Stimulated activated naive CD8-positive, alpha-beta T cell treated with anti-CD3 and anti-CD28 coated beads, Interleukin-15, Interleukin-2, amounts not matched to agents 100 ng/mL and 50 ng/mL, for 24 hours (primary cell): ENCODE measurements at regions not wholly inside any gene's neighbourhood (a gene's known extent, or its start where the extent isn't known, plus 50 kb on each side); places are given as distances from the start of the nearest gene placed in this dataset.

Source experiments
- H3K27ac Mint-ChIP-seq: one replicate; pipeline ENCODE4 v1.8.0; 2021; ENCODE audit warnings: mild to moderate bottlenecking, mixed read lengths
- H3K27me3 Mint-ChIP-seq: one replicate; pipeline ENCODE4 v1.8.0; 2021; ENCODE audit warnings: mixed read lengths
- H3K36me3 Mint-ChIP-seq: one replicate; pipeline ENCODE4 v1.8.0; 2021; ENCODE audit warnings: low read depth, mixed read lengths
- H3K4me1 Mint-ChIP-seq: one replicate; pipeline ENCODE4 v1.8.0; 2021; ENCODE audit warnings: low read depth, mixed read lengths
- H3K4me3 Mint-ChIP-seq: one replicate; pipeline ENCODE4 v1.8.0; 2021; ENCODE audit warnings: mild to moderate bottlenecking, mixed read lengths
- H3K9me3 Mint-ChIP-seq: one replicate; pipeline ENCODE4 v1.8.0; 2021; ENCODE audit warnings: mixed read lengths

DNA sequence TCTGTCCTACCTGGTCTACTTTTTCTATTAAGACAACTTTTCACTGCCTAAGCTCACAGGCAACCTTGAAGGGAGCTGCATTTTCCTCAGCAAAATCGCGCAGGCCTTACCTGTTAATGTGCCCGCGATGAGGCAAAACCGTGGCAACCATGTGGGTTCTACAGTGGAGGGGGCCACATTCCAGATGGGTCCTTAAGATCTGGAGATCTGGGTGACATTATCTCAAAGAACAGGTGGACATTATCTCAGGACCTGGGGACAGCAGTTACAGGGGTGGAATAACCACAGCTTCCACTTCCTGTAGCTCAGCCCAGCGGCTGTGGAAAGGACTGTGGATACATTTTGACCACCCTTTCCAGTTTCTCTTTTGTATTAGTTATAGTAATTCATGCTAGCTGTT, 112.8 kb upstream of the PTCH1 start:
- peaks cover 11% of the 10 kb centered on the region for H3K27me3 Mint-ChIP-seq
- peaks cover 4% of the 10 kb centered on the region for H3K36me3 Mint-ChIP-seq
- H3K27ac Mint-ChIP-seq, result no peak overlapping the region
- peaks cover 14% of the 10 kb centered on the region for H3K4me1 Mint-ChIP-seq
- no peak overlapping the region for H3K4me3 Mint-ChIP-seq
- peaks cover 4% of the 10 kb centered on the region for H3K9me3 Mint-ChIP-seq

- H3K9me3 Mint-ChIP-seq, result peaks cover 4% of the 10 kb centered on the region
- H3K4me3 Mint-ChIP-seq, result no peak overlapping the region
- peaks cover 4% of the 10 kb centered on the region for H3K36me3 Mint-ChIP-seq
- H3K27me3 Mint-ChIP-seq, result peaks cover 14% of the 10 kb centered on the region
- H3K4me1 Mint-ChIP-seq, result peaks cover 20% of the 10 kb centered on the region
- no peak overlapping the region for H3K27ac Mint-ChIP-seq
These were observed 111.0 kb upstream of the PTCH1 start for GRCh38 chr9:95627802-95628201.

- peaks cover 14% of the 10 kb centered on the region for H3K27me3 Mint-ChIP-seq
- H3K4me3 Mint-ChIP-seq, result no peak overlapping the region
- H3K4me1 Mint-ChIP-seq, result peaks cover 20% of the 10 kb centered on the region
- H3K27ac Mint-ChIP-seq, result no peak overlapping the region
- H3K36me3 Mint-ChIP-seq, result peaks cover 4% of the 10 kb centered on the region
- peaks cover 4% of the 10 kb centered on the region for H3K9me3 Mint-ChIP-seq
These were observed 110.3 kb upstream of the PTCH1 start for GRCh38 chr9:95626885-95627558.

- no peak overlapping the region for H3K4me3 Mint-ChIP-seq
- peaks cover 20% of the 10 kb centered on the region for H3K4me1 Mint-ChIP-seq
- H3K36me3 Mint-ChIP-seq, result peaks cover 4% of the 10 kb centered on the region
- H3K27me3 Mint-ChIP-seq, result peaks cover 14% of the 10 kb centered on the region
- H3K9me3 Mint-ChIP-seq, result peaks cover 4% of the 10 kb centered on the region
- H3K27ac Mint-ChIP-seq, result no peak overlapping the region
These were observed 109.6 kb upstream of the PTCH1 start for GRCh38 chr9:95626341-95626740.

DNA sequence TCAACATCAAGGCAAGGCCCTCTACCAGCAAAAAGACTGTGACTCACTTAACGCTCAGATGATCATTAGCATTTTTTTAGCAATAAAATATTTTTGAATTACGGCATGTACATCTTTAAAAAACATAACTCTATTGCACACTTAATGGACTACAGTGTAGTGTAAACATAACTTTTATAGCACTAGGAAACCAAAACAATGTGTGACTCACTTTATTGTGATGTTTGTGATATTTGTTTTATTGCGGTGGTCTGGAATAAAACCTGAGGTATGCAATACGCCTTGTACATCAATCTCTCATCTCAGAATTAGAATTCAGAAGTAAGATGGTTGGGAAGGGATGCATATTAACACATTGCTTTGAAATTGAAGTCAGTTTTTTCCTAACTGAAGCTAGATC, 106.9 kb upstream of the PTCH1 start:
- Mint-ChIP-seq H3K27ac (no peak overlapping the region), H3K27me3 (peaks cover 14% of the 10 kb centered on the region), H3K4me1 (peaks cover 20% of the 10 kb centered on the region), H3K9me3 (peaks cover 4% of the 10 kb centered on the region), H3K36me3 (peaks cover 4% of the 10 kb centered on the region), H3K4me3 (no peak overlapping the region)

DNA sequence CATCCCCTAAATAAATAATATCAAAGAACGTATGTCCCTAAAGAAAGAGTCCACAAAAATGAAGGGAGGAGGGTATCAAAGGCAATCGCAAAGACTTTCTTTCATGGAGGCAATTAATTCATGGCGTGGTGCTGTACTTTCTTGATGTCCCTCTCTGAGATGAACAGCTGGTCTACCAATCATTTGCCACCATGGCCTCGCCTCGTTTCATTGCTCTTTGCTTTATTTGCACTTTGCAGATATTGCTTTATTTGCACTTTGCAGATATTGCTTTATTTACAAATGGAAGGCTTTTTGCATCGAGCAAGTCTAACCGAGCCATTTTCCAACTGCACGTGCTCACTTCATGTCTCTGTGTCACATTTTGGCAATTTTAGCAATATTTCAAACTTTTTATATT, 104.0 kb upstream of the PTCH1 start:
- H3K36me3 Mint-ChIP-seq, result no peaks in the 10 kb centered on the region
- H3K4me1 Mint-ChIP-seq, result peaks cover 6% of the 10 kb centered on the region
- H3K4me3 Mint-ChIP-seq, result no peak overlapping the region
- H3K27ac Mint-ChIP-seq, result no peak overlapping the region
- no peaks in the 10 kb centered on the region for H3K9me3 Mint-ChIP-seq
- H3K27me3 Mint-ChIP-seq, result peaks cover 4% of the 10 kb centered on the region

DNA sequence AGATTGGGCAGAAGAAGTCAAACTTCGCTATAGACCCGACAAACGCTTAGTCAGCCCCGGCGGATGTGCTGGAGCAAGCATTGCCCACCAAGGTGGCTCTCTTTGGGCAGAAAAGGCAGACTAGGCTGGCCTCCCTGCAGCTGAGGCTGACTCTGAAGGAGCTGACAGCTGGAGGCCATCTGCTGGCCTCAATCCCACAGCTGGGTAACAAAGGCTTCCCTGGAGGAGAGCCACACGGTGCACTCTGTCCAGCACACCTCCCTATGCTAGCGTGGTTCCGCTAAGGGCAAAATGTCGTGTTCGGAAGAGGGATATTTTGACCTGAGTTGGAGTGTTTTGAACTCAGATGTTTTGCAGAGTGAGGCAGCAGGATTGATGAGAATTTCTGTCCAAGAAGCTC, 103.5 kb upstream of the PTCH1 start:
- peaks cover 4% of the 10 kb centered on the region for H3K27me3 Mint-ChIP-seq
- no peaks in the 10 kb centered on the region for H3K36me3 Mint-ChIP-seq
- H3K4me3 Mint-ChIP-seq, result no peak overlapping the region

DNA sequence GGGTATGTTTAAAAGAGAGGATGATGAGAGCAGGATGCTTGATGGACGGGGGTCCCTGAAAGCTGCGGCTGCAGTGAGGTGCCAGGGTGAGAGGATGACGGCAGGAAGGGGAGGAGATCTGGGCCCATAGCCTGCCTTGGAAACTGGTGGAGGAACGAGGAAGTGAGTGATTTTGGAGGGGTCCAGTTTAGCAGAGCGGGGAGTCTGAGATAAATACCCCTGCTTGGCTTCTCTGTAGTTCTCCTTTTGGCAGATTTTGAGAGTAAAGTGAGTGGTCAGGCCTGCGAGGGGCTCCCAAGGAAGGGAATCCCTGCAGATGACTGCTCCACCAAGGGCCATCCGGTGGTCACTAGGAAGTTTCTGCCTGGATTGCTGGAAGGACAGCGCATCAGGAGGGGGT, 98.5 kb upstream of the PTCH1 start:
- no peaks in the 10 kb centered on the region for H3K9me3 Mint-ChIP-seq
- peaks cover 4% of the 10 kb centered on the region for H3K36me3 Mint-ChIP-seq
- no peak overlapping the region for H3K4me3 Mint-ChIP-seq
- H3K27me3 Mint-ChIP-seq, result peaks cover 3% of the 10 kb centered on the region
- no peaks in the 10 kb centered on the region for H3K4me1 Mint-ChIP-seq
- H3K27ac Mint-ChIP-seq, result no peak overlapping the region

More for the DNA sequence above, 103.5 kb upstream of the PTCH1 start:
- Mint-ChIP-seq H3K9me3 (no peaks in the 10 kb centered on the region), H3K4me1 (peaks cover 6% of the 10 kb centered on the region), H3K27ac (no peak overlapping the region)

GRCh38 chr9:95613670-95614069, 96.9 kb upstream of the PTCH1 start:
- H3K4me3 Mint-ChIP-seq, result no peak overlapping the region

GRCh38 chr9:95611354-95611753, 94.6 kb upstream of the PTCH1 start:
- Mint-ChIP-seq H3K9me3 (no peaks in the 10 kb centered on the region), H3K4me1 (no peaks in the 10 kb centered on the region), H3K4me3 (no peak overlapping the region), H3K27me3 (peaks cover 3% of the 10 kb centered on the region), H3K27ac (no peak overlapping the region), H3K36me3 (peaks cover 4% of the 10 kb centered on the region)

More at GRCh38 chr9:95613670-95614069, 96.9 kb upstream of the PTCH1 start:
- H3K9me3 Mint-ChIP-seq, result no peaks in the 10 kb centered on the region
- no peaks in the 10 kb centered on the region for H3K4me1 Mint-ChIP-seq
- peaks cover 4% of the 10 kb centered on the region for H3K36me3 Mint-ChIP-seq
- peaks cover 3% of the 10 kb centered on the region for H3K27me3 Mint-ChIP-seq
- H3K27ac Mint-ChIP-seq, result no peak overlapping the region

- no peak overlapping the region for H3K4me3 Mint-ChIP-seq
- no peaks in the 10 kb centered on the region for H3K9me3 Mint-ChIP-seq
- H3K27me3 Mint-ChIP-seq, result peaks cover 3% of the 10 kb centered on the region
- H3K4me1 Mint-ChIP-seq, result no peaks in the 10 kb centered on the region
- H3K36me3 Mint-ChIP-seq, result peaks cover 4% of the 10 kb centered on the region
- no peak overlapping the region for H3K27ac Mint-ChIP-seq
These were observed 93.4 kb upstream of the PTCH1 start for GRCh38 chr9:95610006-95610785.

DNA sequence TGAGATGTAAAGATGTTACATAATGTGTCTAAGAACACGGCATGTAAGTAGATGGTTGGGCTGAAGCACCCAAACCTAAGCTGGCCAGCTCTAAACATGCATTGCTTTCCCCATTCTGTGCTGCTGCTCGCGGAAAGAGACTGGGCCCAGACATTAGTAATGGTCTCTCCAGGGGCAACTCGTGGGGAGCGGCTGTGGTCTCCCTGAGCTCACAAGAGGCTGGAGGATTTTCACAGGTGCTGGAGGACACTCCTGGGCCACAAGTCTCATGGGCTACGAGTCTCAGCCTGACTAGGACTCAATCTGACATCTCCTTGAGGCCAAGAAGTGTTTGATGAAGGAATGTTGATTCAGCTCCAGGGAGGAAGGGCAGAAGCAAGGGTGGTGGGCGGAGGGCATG, 92.7 kb upstream of the PTCH1 start:
- H3K4me1 Mint-ChIP-seq, result no peaks in the 10 kb centered on the region
- H3K27me3 Mint-ChIP-seq, result peaks cover 3% of the 10 kb centered on the region
- H3K27ac Mint-ChIP-seq, result no peak overlapping the region
- H3K9me3 Mint-ChIP-seq, result no peaks in the 10 kb centered on the region
- no peak overlapping the region for H3K4me3 Mint-ChIP-seq
- H3K36me3 Mint-ChIP-seq, result peaks cover 4% of the 10 kb centered on the region

- Mint-ChIP-seq H3K27me3 (peaks cover 2% of the 10 kb centered on the region), H3K4me1 (no peaks in the 10 kb centered on the region), H3K27ac (no peak overlapping the region), H3K36me3 (peaks cover 2% of the 10 kb centered on the region), H3K4me3 (no peak overlapping the region), H3K9me3 (no peaks in the 10 kb centered on the region)
These were observed 91.6 kb upstream of the PTCH1 start for GRCh38 chr9:95608341-95608740.

GRCh38 chr9:95607507-95607906, 90.7 kb upstream of the PTCH1 start:
- no peaks in the 10 kb centered on the region for H3K27me3 Mint-ChIP-seq

DNA sequence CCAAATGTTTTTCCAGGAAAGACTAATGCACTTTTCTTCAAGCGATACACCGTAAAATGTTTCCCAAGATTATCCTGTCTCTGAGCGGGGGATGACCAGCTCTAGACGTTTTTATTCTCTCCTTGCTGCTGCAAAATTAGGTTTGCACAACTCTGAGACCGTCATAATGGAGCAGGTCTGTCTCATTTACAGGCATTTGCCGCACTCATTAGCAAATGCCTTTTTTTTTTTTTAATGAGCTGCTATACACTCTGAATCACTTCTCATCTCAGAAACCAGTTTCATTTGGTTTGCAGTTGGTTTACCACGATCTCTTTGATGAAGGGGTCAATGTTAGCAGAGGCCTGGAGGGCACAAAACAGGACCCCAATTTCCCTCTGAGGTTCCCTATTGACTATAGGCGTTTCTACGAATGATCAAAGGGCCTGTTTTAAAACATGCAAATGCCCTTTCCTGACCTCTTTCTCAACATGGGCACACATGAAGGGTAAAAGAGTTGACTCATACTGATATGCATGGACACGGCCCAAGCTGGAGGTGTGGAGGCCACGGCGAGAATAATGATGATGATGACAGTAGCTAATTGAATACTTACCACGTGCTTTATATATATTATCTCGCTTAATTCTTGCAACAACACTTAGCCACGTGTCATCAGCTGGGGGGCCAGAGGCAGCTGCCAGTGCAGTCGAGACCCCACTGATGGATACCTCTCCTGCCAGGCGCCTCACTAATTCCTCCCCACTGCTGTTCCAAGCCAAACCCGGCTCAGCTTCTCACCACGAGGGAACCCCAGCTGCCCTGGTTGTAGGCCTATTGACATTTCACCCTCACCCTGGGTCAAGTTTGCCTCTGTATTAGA, 89.9 kb upstream of the PTCH1 start:
- Mint-ChIP-seq H3K36me3 (no peaks in the 10 kb centered on the region), H3K4me1 (no peaks in the 10 kb centered on the region), H3K4me3 (no peak overlapping the region), H3K9me3 (no peaks in the 10 kb centered on the region), H3K27me3 (no peaks in the 10 kb centered on the region), H3K27ac (no peak overlapping the region)

More at GRCh38 chr9:95607507-95607906, 90.7 kb upstream of the PTCH1 start:
- Mint-ChIP-seq H3K36me3 (no peaks in the 10 kb centered on the region), H3K9me3 (no peaks in the 10 kb centered on the region), H3K27ac (no peak overlapping the region), H3K4me3 (no peak overlapping the region), H3K4me1 (no peaks in the 10 kb centered on the region)
